SU-DHL-6 (cell line): ENCODE measurements at regions not wholly inside any gene's neighbourhood (a gene's known extent, or its start where the extent isn't known, plus 50 kb on each side); places are given as distances from the start of the nearest gene placed in this dataset.

ENCODE experiments used
- CTCF ChIP-seq: fragments of 200-600 bp; sonication (generic); IDR thresholded peaks from one replicate; pipeline ENCODE4 v1.5.1; 2017; ENCODE audit warnings: antibody characterized with exemption, mild to moderate bottlenecking, low read length, moderate library complexity; ENCODE audit not compliant: insufficient read depth, poor library complexity, severe bottlenecking
- EZH2phosphoT487 ChIP-seq: fragments of 200-600 bp; sonication (generic), shearing (Covaris generic); conservative IDR thresholded peaks from 2 replicates; pipeline ENCODE4 v1.6.1; 2018; ENCODE audit warnings: mild to moderate bottlenecking, antibody characterized with exemption, low read length, moderate library complexity, mixed read lengths

- TF ChIP-seq CTCF (no peak), EZH2phosphoT487 (no peak)
These were observed 422.9 kb downstream of the SETD4 start for GRCh38 chr21:35637431-35637830.
